Activated CD4-positive, alpha-beta T cell treated with anti-CD3 and anti-CD28 coated beads, Interleukin-10, Interleukin-2, amounts not matched to agents 100 ng/mL and 50 ng/mL, durations not matched to agents 16 hours and 8 hours (primary cell): ENCODE measurements at regions not wholly inside any gene's neighbourhood (a gene's known extent, or its start where the extent isn't known, plus 50 kb on each side); places are given as distances from the start of the nearest gene placed in this dataset.

Experiments
- DNase-seq: peaks from one replicate; pipeline ENCODE4 v3.0.0-alpha.2; 2020

DNA sequence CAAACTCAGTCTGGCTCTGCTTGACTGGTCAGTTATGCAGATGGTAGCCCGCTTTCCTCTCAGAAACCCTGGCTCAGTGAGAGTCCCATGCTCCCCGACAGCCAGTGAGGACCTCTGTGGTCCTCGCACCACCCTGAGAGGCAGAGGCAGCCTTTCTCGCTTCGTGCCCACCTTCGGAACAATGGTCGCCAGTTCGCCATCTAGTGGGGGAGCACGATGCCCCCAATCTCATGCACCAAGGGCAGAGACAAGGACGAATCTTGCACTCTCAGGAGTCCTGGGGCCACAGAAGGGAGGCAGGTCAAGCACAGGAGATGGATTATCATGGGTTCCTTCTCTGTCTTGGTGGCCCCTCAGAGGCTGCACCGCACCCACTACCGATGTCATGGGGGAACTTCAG lies 75.2 kb downstream of the RHCG start:
- DNase-seq = no peak

DNA sequence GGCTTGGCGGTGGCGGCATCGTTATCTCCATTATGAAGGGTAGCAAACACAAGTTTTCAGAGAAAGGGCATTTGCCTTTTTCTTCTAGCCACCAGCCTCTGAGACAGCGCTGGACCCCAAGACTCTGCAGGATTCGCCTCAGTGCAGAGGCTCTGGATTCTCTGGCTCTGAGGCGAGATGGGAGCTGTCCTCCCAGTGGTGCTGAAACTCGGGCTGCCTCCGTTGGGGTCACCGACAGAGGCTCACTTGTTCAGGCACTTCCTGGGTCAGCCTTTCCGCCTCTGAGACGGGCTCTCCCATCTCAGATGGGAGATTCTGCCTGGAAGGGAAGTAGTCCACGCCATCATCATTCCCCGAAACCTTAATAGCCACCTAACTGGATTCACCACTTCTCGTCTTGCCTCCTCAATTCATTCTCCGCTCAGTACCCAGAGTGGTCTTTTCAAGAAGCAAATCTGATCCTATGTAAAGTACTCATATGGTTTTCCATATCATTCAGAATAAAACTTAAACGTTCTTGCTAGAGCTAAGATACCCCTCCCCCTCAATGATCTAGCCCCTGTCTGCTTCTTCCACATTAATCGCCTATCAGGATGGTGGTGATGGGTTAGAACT lies 76.9 kb downstream of the RHCG start:
- no peak for DNase-seq

DNA sequence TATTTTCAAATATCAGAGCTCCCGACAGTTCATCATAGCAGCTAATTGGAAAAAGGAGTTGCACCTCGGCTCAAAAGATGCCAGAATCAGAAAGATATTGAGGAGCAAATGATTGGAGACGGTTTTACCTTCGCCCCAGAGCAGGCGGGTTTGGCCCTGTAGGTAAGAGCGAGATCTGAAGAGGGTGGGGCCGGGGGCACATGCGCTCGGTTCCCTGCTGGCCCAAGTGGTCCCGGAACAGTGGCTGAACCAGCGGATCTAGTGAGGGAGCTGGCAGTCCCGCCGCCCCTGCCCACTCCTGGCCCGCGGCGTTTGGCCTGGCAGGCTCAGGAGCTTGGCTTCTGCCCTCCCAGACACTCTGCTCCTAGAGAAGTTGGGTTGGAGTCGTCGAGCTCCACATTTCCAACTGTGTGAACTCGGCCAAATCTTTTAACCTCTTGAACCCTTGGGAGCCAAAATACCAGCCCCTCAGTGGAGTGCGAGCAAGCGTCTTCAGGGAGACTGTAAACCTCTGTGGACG lies 79.1 kb downstream of the RHCG start:
- DNase-seq = no peak

DNA sequence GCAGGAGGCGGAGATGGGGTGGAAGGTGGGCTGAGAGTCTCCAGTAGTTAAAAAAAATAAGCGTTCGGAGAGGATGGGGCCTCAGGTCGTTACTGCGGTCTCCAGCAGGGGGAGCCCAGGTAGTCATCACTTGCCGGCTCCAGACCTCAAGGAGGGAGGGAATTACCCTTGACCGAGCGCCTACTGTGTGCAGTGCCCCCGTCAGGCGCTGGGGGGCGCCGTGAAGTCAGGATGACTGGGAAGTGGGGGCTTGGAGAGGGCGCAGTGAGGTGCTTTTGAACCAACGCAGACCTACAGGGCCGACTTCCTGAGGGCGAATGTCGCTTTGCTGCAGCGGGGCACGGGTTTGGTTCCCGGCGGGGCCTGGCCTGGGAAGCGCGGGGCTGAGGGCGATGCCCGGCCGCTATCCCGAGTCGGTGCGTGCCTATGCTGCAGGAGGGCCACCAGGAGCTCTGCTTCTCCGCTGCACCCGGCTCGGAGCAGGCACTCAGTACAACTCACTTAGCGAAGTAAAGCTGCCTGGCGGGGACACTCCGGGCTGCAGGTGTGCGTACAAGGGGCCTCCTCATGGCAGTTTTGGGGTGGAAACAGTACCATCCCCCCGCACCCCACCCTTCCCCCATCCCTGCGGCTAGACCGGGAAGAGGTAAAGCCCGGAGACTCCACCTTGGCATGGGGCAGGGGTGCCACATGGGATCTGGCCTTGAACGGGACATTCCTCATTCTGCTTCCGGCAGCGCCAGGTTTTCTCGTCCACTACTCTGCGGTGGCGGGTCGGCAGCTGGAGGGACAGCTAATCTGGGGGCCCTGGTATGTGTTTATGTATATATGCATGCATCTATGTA lies 79.8 kb downstream of the RHCG start:
- peak; percentile 90 for DNase-seq

DNA sequence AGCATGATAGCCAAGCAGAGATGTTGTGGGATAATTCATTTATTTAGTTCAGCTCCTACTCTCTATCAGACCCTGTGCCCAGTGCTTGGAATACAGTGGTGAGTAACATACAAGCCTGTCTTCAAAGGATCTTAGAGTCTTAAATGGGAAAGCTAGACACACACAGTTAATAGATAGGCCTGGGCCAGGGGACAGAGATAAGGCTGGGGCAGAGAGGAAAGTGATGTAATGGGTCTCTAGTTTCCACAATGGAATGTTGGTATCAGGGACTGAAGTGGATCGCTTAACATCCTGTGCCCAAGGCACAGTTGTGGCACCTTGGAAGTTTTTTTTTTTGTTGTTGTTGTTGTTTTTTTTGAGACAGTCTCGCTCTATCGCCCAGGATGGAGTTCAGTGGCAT lies 79.9 kb upstream of the POLG start:
- DNase-seq = no peak

DNA sequence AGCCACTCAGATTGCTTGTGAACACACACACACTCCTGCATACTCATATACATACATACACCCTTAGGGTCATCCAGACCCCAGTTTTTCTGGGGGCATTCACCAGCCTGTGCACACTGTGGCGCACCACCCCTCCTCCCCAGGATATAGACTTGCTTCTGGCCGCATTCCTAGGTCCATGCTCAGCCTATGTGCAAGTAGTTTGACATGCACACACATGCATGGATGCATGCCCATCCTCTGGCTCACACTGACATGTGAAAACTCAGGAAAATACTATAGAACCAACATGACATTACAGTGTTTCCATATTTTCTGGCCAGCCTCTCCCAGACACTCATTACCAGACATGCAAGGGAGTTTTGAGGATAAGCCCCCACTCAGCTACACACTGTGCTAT lies 79.3 kb upstream of the POLG start:
- no peak for DNase-seq

DNA sequence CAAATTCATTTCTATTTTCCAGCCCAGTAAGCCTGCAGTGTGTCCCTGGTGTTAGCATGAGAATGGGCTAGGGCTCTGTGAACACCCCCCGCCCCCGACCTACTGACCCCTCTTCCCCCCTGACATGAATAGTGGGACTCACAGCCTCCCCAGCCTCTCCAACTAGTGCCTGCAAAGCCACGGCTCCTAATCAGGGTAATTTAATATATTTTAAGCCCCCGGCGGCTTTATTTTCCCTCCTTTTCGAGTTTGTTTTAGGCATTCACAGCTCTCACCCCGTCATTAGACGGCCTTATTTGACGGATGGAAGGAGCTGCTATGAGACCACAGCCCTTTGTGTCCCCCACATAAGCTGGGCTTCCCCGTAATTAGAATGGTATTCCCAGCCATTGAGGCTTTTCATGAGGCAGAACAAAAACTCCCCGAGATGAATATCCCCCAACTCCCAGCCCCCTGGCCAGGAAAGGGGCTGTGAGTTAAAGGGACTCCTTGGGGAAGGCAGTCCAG lies 78.3 kb upstream of the POLG start:
- no peak for DNase-seq

DNA sequence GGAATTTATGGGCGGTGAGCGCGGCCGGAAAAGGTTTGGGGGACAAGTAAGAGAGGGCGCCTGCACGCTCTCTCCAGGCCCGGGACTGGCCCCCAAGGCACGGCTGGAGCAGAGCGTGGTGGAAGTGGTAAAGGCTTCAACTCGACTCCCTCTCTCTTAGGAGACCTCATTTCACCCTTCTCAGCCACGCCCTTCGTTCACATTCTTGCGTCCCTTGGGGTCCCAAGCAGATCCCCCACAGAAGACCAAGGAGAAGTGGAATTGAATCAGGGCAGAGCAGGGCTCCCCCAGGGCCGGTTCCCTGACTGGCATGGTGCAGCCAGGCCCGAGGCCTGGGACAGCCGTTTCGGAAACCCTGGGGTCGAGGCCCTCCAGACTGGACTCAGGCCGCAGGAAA lies 75.4 kb upstream of the POLG start:
- no peak for DNase-seq

DNA sequence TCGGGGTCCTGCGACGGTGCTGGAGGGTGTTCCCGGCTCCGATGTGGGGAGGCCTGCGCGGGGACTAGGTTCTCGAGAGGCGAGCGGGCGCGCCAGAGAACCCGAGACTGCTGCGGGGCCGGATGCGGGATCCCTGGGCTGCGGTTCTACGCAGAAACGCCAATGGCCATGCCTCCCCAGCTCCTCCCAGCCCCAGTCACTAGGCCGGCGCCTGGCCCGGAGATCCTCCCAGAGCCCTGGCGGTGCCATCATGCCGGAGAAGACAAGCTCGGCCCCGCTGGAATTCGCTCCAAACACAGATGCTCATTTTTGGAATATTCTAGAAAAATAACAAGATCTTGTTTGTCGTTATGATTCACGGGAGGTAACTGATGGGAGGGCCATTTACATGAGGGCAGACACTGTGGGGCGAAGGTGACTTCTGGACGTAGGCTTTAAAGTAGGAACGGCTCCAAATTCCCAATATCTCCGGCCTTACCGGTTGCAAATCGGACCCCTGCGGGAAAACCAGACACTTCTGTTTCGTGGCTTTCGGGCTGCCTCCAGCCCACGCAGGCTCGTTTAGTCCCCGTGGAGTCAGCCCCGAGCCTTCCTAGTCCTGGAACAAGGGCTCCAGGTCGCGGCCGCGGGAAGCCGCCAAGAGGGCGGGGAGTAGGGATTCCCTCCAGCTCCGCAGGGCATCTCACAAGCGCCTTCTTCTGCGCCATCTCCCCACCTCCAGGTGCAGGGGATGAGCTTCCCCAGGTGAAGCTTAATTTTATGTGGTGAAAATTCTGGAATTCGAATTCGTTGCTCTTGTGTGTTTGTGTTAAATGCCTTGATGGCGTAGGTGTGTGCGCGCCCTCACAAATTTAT lies 74.8 kb upstream of the POLG start:
- peak; percentile 16 for DNase-seq

DNA sequence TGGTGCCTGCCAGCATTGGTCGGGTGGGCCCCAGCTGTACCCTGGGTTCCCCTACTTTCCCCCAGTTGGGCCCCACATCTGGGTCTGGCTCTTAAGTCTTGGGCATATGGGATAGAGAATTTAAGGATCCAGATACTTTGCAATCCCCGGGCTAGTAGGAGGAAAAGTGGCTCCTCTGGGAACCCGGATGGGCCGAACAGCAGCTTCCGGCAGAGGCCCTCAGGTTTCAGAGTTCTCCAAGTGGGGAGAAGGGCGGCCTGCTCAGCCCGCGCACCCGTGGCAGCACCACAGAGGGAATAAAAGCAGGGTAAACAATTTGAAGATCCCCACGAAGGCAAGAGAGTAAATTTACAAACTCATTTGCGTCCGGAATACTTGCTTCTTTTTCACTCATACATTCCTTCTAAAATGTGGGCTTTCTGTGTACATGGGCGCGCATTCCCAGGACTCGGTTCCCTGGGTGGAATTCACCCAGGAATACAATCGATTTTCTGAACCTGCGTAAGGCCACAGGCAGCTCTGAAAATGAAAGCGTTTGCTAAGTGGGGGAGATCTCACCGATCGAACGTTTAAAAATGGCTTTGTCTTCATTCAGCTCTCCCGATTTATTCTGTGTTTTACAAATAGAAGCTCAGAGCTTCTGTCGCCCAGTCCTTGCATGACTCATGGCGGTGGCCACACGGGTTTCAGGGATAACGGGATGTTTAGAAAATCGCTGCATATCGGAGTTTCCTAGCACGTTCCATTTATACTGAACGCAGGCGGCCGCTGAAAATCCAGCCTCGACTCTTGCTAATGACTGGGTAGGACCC lies 74.0 kb upstream of the POLG start:
- peak; percentile 5 for DNase-seq

DNA sequence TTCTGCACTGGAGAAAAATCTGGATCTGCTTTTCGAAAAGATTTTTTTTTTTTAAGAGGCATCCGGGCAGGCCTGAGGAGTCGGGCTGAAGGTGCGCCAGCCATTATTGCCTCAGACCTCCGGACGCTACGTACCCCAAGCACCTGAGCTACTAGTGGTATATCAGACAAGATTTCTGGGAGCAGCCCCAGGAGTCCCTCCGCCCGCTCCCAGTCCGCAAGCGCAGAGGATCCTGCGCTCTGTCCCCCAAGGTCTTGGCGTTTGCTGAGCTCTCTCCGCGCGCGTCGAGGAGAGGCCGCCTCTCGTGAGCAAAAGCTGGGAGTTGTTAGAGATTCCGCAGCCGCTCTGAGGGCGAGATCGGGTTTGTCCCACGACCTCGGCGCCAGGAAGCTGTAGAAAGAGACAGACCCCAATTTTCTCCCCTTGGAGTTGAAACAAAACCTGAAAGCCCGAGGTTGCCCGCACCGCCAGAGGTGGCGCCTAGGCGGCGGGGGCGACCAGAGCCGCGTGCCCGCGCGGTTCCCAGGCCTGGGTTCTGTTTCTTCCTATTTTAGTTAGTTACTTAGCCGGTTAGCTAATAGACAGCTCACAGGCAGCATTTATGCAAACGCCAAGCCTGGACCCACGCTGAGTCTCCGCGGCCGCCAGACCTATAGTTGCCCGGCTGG lies 72.5 kb upstream of the POLG start:
- DNase-seq = peak; percentile 21

DNA sequence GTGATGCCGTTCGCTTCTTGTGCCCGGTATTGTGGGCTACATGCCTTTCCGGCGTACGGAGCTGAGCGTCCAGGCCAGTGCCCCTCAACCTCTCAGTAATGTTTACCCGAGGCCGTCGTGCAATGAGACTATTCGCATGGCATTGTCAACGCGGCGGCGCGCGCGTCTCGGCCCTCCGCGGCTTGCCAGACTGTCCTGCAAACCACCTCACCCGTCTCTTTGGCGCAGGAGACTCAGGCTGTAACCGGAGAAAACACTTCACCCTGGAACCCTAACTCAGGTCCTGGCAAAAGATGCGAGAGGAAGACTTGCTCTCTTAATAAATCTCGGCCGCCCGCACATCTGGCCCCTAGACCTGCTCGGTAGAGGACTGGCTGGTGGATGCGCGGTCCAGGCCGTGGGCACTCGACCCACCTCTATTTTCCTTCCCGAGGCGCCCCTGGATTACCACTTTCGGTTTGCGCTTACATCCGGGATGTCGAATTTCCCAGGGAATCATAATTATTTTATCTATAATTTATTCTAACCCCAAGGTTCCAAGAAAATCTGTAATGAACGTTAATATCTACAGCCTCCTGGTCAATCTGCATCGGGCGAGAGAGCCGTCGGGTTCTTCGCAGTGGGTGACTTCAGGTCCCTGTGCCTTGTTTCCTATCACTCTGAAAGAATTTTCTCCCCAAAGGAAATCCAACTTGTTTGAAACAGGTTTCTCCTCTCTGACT lies 71.8 kb upstream of the POLG start:
- DNase-seq = no peak

DNA sequence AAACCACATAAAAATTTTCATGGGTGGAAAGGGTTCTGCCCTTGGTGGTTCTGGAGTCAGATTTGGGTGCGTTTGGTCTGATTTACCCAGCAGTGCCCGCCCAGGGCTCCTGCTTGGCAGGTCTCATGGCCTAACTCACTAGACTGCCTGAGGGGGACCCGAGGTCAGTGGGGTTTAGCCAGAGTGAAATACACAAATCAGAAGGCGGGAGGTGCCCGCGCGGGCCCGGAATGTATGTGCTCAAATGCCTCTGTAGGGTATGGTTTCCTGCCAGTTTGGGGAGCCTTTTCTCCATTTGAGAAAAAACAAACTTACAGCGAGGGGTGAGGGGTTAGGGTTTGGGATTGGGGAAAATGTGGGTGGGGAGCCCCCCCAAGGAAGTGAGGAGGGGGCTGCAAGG lies 70.9 kb upstream of the POLG start:
- DNase-seq = no peak

DNA sequence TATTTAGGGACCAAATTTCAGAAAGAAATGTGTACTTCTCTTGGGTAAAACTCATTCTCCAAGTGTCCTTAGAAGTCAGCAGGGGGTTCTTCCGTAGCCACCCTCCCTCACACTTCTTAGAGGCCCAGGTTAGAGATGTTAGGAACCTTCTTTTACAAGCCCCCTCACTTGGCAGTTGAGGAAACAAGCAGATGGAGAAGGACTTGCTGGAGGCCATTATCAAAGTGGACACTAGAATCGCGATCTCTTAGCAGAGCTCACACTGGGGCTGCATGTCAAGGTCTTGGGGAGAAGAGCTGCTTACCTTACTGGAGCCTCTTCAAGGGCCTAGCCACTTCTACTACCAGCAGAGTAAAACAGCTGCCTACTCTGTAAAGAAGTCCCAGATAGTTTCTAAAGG lies 69.4 kb upstream of the POLG start:
- no peak for DNase-seq

DNA sequence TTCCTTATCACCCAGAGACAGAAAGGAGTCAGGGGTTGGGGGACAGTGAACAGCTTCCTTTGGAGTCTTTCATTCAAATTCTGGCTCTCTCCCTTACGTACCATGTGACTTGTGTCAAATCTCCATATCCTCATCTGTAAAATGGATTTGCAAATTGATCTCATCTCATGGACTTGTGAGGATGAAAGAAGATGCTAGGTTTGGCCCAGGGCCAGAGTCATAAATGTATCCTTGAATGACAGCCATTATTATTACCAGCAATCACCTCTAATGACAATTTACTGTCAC lies 67.8 kb upstream of the POLG start:
- DNase-seq = no peak

DNA sequence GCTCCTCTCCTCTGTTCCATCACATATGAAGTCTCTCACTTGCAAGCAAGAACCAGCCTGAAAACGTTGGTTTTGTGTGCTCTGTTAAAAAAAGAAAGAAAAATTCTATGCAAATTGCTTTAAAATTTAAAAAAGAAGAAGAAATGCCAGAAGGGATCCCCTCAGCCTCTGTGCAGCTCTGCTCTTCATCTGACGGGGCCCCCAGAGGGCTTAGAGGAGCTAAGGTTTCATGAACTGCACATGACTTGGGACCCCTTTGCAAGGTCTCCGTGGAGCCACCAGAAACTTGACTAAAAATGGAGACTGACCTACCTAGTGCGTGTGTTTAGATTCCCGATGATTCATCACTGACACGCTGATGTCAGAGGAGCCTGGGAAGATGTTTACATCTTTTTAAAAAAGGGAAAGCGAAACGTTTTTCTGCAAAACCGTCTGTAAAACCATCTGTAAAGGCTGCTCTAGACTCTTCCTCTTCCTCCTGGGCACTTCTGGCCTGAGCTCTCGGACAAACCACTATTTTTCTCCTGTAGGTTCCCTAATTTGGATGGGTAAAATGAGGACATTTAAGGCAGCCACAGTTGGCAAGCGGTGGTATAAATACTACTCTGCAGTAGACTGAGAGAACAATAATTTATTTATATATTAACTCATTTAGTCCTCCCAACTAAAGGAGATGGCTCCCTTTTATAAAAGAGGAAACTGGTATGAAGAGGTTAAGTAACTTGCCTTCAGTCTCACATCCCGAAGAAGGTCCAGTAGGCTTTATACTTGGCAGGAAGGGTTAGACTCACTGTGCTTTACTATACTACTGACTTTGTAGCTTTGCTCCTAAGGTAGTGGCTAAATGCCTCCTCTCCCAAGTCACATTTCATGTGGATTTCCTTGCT lies 67.2 kb upstream of the POLG start:
- DNase-seq = peak; percentile 19

DNA sequence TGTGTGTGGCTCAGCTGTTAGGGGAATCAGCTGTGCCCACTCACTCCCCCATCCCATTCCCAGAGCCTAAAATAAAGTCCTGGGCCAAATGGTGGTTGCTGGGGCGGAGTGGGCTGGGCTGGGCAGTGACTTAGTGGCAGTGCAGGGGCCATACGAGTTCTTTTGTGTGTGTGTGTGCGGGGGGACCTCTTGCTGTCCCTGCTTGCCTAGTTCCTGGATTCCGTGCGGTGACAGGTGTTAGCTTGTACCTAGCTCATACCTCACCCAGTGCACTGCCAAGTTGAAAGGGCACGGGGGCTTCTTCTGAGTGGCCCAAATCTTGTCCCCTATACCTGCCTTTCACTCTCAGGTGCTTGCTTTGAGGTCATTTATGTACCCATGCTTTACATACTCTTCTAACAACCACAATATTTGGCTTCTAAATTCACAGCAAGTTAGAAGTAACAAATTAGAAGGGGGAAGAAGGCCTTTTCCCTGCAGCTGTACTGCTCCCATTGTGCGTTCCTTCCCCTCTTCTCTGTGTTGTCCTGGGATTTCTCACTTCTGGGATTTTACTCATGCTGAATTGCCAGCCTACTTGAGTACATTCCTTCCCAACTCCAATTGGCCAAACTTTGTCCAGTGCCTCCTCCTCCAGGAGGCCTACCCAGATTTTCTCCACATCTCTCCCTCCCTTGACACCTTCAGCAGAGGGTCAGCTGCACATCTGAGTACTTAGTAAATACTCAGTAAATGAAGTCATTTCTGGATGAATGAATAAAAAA lies 66.3 kb upstream of the POLG start:
- DNase-seq = no peak

DNA sequence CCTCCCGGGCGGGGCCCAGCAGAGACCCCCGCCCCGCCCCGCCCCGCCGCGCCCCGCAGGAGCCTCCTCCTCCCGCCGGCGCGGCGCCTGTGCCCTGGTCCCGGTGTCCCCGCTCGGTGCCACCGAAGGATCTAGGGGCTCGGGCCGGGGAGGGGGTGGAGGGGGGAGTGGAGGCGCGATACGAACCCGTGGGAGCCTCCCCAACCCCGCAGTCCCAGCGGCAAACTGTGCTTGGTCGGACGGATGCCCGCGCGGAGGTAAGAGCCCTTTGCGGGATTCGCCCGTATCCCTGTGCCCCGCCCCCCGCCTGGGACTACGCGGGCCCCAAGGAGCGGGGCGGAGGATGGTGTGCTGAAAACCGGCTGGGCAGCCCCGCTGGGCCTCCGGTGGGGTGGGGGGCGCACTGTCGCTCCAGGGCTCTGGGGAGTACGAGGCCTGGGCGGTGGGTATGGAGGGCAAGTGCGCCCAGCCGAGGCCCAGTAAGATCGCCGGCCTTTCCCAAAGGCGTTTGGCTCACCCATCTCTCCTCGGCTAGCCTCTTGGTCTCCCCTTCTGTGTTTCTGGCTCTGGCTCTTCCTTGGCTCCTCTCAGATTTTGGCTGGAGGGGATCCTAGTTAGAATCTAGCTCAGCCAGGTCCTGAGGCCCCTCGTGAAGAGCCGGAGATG lies 65.6 kb upstream of the POLG start:
- no peak for DNase-seq
